Nephron progenitor cell (in vitro differentiated cells): ENCODE measurements at regions not wholly inside any gene's neighbourhood (a gene's known extent, or its start where the extent isn't known, plus 50 kb on each side); places are given as distances from the start of the nearest gene placed in this dataset.
A peak's percentile ranks its signal among the peaks of the same experiment; 100 is the strongest.

Source experiments
- DNase-seq: peaks from one replicate; pipeline ENCODE4 v3.0.0; 2021
- H3K27ac Mint-ChIP-seq: 2 replicates; pipeline ENCODE4 v1.8.0; 2021; ENCODE audit warnings: mild to moderate bottlenecking, moderate library complexity, mixed read lengths
- H3K27me3 Mint-ChIP-seq: 2 replicates; pipeline ENCODE4 v1.8.0; 2021; ENCODE audit warnings: mild to moderate bottlenecking, low read depth, mixed read lengths; ENCODE audit not compliant: poor library complexity
- H3K36me3 Mint-ChIP-seq: 2 replicates; pipeline ENCODE4 v1.8.0; 2021; ENCODE audit warnings: low read depth, mixed read lengths
- H3K4me1 Mint-ChIP-seq: 2 replicates; pipeline ENCODE4 v1.8.0; 2021; ENCODE audit warnings: mixed read lengths
- H3K4me3 Mint-ChIP-seq: 2 replicates; pipeline ENCODE4 v1.8.0; 2021; ENCODE audit warnings: mild to moderate bottlenecking, moderate library complexity, mixed read lengths
- H3K9me3 Mint-ChIP-seq: 2 replicates; pipeline ENCODE4 v1.8.0; 2021; ENCODE audit warnings: mild to moderate bottlenecking, moderate library complexity, mixed read lengths
- CTCF ChIP-seq: fragments of 200-600 bp; sonication (generic); IDR thresholded peaks from 2 replicates; pipeline ENCODE4 v1.5.0; 2021; ENCODE audit warnings: antibody characterized with exemption

- H3K4me1 Mint-ChIP-seq: no peaks in the 10 kb centered on the region
- peaks cover 23% of the 10 kb centered on the region for H3K9me3 Mint-ChIP-seq
Observed at GRCh38 chr9:25964239-25964638, 286.0 kb upstream of the TUSC1 start.

GRCh38 chr9:25960178-25960577, 281.9 kb upstream of the TUSC1 start:
- peaks cover 14% of the 10 kb centered on the region for H3K9me3 Mint-ChIP-seq
- no peak for DNase-seq
- H3K4me1 Mint-ChIP-seq: no peaks in the 10 kb centered on the region
- H3K36me3 Mint-ChIP-seq: no peaks in the 10 kb centered on the region
- no peak overlapping the region for H3K27ac Mint-ChIP-seq
- H3K27me3 Mint-ChIP-seq: no peaks in the 10 kb centered on the region
- no peak overlapping the region for H3K4me3 Mint-ChIP-seq
- no peak for TF ChIP-seq CTCF

More at GRCh38 chr9:25964239-25964638, 286.0 kb upstream of the TUSC1 start:
- no peak overlapping the region for H3K27ac Mint-ChIP-seq
- TF ChIP-seq CTCF: peak; percentile 44
- H3K4me3 Mint-ChIP-seq: no peak overlapping the region
- H3K27me3 Mint-ChIP-seq: no peaks in the 10 kb centered on the region
- H3K36me3 Mint-ChIP-seq: no peaks in the 10 kb centered on the region
- peak; percentile 32 for DNase-seq

- Mint-ChIP-seq H3K9me3 (peaks cover 5% of the 10 kb centered on the region), H3K36me3 (no peaks in the 10 kb centered on the region), H3K27me3 (no peaks in the 10 kb centered on the region), H3K4me3 (no peak overlapping the region), H3K27ac (no peak overlapping the region), H3K4me1 (no peaks in the 10 kb centered on the region)
- DNase-seq: no peak
- TF ChIP-seq CTCF: no peak
Observed at GRCh38 chr9:25954209-25954608, 276.0 kb upstream of the TUSC1 start.

GRCh38 chr9:25948182-25948581, 269.9 kb upstream of the TUSC1 start:
- Mint-ChIP-seq H3K27me3 (peaks cover 2% of the 10 kb centered on the region), H3K36me3 (no peaks in the 10 kb centered on the region), H3K4me1 (no peaks in the 10 kb centered on the region), H3K27ac (no peak overlapping the region), H3K4me3 (no peak overlapping the region), H3K9me3 (peaks cover 17% of the 10 kb centered on the region)
- DNase-seq: no peak
- no peak for TF ChIP-seq CTCF

- H3K27me3 Mint-ChIP-seq: no peaks in the 10 kb centered on the region
- peaks cover 5% of the 10 kb centered on the region for H3K9me3 Mint-ChIP-seq
- H3K27ac Mint-ChIP-seq: no peak overlapping the region
- no peak for TF ChIP-seq CTCF
- no peak overlapping the region for H3K4me3 Mint-ChIP-seq
- H3K4me1 Mint-ChIP-seq: no peaks in the 10 kb centered on the region
- DNase-seq: no peak
- H3K36me3 Mint-ChIP-seq: no peaks in the 10 kb centered on the region
Observed at GRCh38 chr9:25939126-25939525, 260.9 kb upstream of the TUSC1 start.

GRCh38 chr9:25936031-25936430, 257.8 kb upstream of the TUSC1 start:
- Mint-ChIP-seq H3K27me3 (no peaks in the 10 kb centered on the region), H3K9me3 (peaks cover 7% of the 10 kb centered on the region), H3K4me3 (no peak overlapping the region), H3K36me3 (no peaks in the 10 kb centered on the region), H3K4me1 (no peaks in the 10 kb centered on the region), H3K27ac (no peak overlapping the region)
- no peak for TF ChIP-seq CTCF
- no peak for DNase-seq
